SK-N-SH (cell line): ENCODE measurements at regions not wholly inside any gene's neighbourhood (a gene's known extent, or its start where the extent isn't known, plus 50 kb on each side); places are given as distances from the start of the nearest gene placed in this dataset.
A peak's percentile ranks its signal among the peaks of the same experiment; 100 is the strongest.

Source experiments
- CTCF ChIA-PET: fragments of 300-600, 350-600 bp; formaldehyde crosslinking; extraction: SDS; loops from one replicate; lab custom pipeline; 2021; lab: Yijun Ruan, JAX
- POLR2A ChIA-PET: fragments of 350-600 bp; sonication (Branson Sonifier 250); formaldehyde crosslinking; extraction: SDS; loops from one replicate; lab custom pipeline; 2020; ENCODE audit warnings: antibody characterized with exemption, inconsistent platforms; lab: Yijun Ruan, JAX
- DNase-seq: peaks from one replicate; pipeline ENCODE4 v3.0.0; 2012
- H2AFZ ChIP-seq: fragments of 200-600 bp; sonication (generic); 2 replicates; pipeline ENCODE4 v1.8.1; 2016; ENCODE audit warnings: antibody characterized with exemption, mild to moderate bottlenecking, low read depth
- H3F3A ChIP-seq: fragments of 200-600 bp; sonication (generic); replicated peaks from 2 replicates; pipeline ENCODE3; 2016; ENCODE audit warnings: antibody characterized with exemption, mild to moderate bottlenecking; ENCODE audit not compliant: insufficient read depth
- H3K27ac ChIP-seq, 2 experiments: fragments of 200-500 bp in 1 of 2; fragments of 200-600 bp in 1 of 2; sonication (Bioruptor generic) in 1 of 2; sonication (generic), shearing (Covaris generic) in 1 of 2; 2 replicates each; pipeline versions ENCODE4 v1.5.1 to v1.6.1; 2014 to 2016; ENCODE audit warnings: low read depth in 2 of 2, inconsistent platforms in 1 of 2, low read length in 1 of 2, mild to moderate bottlenecking in 1 of 2, mixed read lengths in 1 of 2
- H3K27me3 ChIP-seq: fragments of 200-600 bp; sonication (generic), shearing (Covaris generic); 2 replicates; pipeline ENCODE4 v1.6.1; 2016; ENCODE audit warnings: mixed run types; ENCODE audit not compliant: insufficient read depth
- H3K36me3 ChIP-seq, 2 experiments: fragments of 200-500 bp in 1 of 2; fragments of 200-600 bp in 1 of 2; sonication (Bioruptor generic) in 1 of 2; sonication (generic) in 1 of 2; replicated peaks in 1 of 2; 2 replicates each; pipeline versions ENCODE3 to v1.5.1; 2014 to 2016; ENCODE audit warnings: low read length in 1 of 2, mild to moderate bottlenecking in 1 of 2; ENCODE audit not compliant: insufficient read depth in 2 of 2, control insufficient read depth in 1 of 2
- H3K4me1 ChIP-seq, 2 experiments: fragments of 200-500 bp in 1 of 2; fragments of 200-600 bp in 1 of 2; sonication (Bioruptor generic) in 1 of 2; sonication (generic), shearing (Covaris generic) in 1 of 2; 2 replicates each; pipeline versions ENCODE4 v1.5.1 to v1.6.1; 2014 to 2016; ENCODE audit warnings: low read depth in 1 of 2, low read length in 1 of 2, mixed run types in 1 of 2; ENCODE audit not compliant: insufficient read depth in 2 of 2, control insufficient read depth in 1 of 2
- H3K4me2 ChIP-seq: fragments of 200-600 bp; sonication (generic), shearing (Covaris generic); 2 replicates; pipeline ENCODE4 v1.6.1; 2017; ENCODE audit warnings: mixed run types
- H3K4me3 ChIP-seq, 2 experiments: fragments of 200-500 bp in 1 of 2; fragments of 200-600 bp in 1 of 2; sonication (Bioruptor generic) in 1 of 2; sonication (generic), shearing (Covaris generic) in 1 of 2; 2 replicates each; pipeline versions ENCODE4 v1.5.1 to v1.8.1; 2014 to 2016; ENCODE audit warnings: low read depth in 2 of 2, inconsistent platforms in 1 of 2, low read length in 1 of 2, mild to moderate bottlenecking in 1 of 2, mixed read lengths in 1 of 2, moderate library complexity in 1 of 2
- H3K79me2 ChIP-seq: fragments of 200-600 bp; sonication (generic); 2 replicates; pipeline ENCODE4 v1.8.1; 2017; ENCODE audit warnings: mild to moderate bottlenecking; ENCODE audit not compliant: insufficient read depth
- H3K9ac ChIP-seq: fragments of 200-600 bp; sonication (generic); 2 replicates; pipeline ENCODE4 v1.6.1; 2017; ENCODE audit warnings: mixed run types
- H3K9me2 ChIP-seq: fragments of 200-600 bp; sonication (generic); 2 replicates; pipeline ENCODE4 v1.6.1; 2017; ENCODE audit warnings: mixed run types
- H3K9me3 ChIP-seq: fragments of 200-600 bp; sonication (generic); 2 replicates; pipeline ENCODE4 v1.6.1; 2017; ENCODE audit warnings: mixed run types, mild to moderate bottlenecking, moderate library complexity
- H4K20me1 ChIP-seq: fragments of 200-600 bp; sonication (generic); 2 replicates; pipeline ENCODE4 v1.6.1; 2017; ENCODE audit warnings: mild to moderate bottlenecking, mixed run types; ENCODE audit not compliant: insufficient read depth
- EP300 ChIP-seq, 2 experiments: IDR thresholded peaks; 2 replicates each; pipeline versions ENCODE4 v1.4.0 to v1.6.1; 2012; ENCODE audit warnings: borderline replicate concordance in 1 of 2, low read depth in 1 of 2, low read length in 1 of 2
- EZH2phosphoT487 ChIP-seq: fragments of 200-600 bp; sonication (generic); IDR thresholded peaks from 2 replicates; pipeline ENCODE4 v1.6.1; 2017; ENCODE audit warnings: low read depth, mixed run types, mild to moderate bottlenecking, antibody characterized with exemption, moderate library complexity, borderline replicate concordance
- FOSL2 ChIP-seq: IDR thresholded peaks from 2 replicates; pipeline ENCODE4 v1.4.0; 2012; ENCODE audit warnings: low read depth, mild to moderate bottlenecking, moderate library complexity, borderline replicate concordance
- FOXM1 ChIP-seq: IDR thresholded peaks from 2 replicates; pipeline ENCODE4 v1.4.0; 2012; ENCODE audit warnings: low read depth, mild to moderate bottlenecking
- GATA2 ChIP-seq: sonication (generic); formaldehyde crosslinking; IDR thresholded peaks from 2 replicates; pipeline ENCODE4 v1.5.0; 2020; ENCODE audit warnings: mild to moderate bottlenecking, missing genetic modification reagents
- JUND ChIP-seq: IDR thresholded peaks from 2 replicates; pipeline ENCODE4 v1.4.0; 2012
- SMC3 ChIP-seq: IDR thresholded peaks from 2 replicates; pipeline ENCODE4 v1.6.1; 2012; ENCODE audit warnings: low read depth, low read length, improper control_type of control experiment
- TCF12 ChIP-seq: IDR thresholded peaks from 2 replicates; pipeline ENCODE4 v1.4.0; 2012
- WGBS: methylation state at CpG from one replicate; pipeline ENCODE4 v1.1.6; 2017; ENCODE audit warnings: low lambda C conversion rate; 5-methylcytosine and 5-hydroxymethylcytosine counted together
- TF ChIP-seq, protein P1 (sequence below): IDR thresholded peaks from 2 replicates; pipeline ENCODE4 v1.4.0; 2012; ENCODE audit warnings: low read depth, borderline replicate concordance
- TF ChIP-seq, protein P2 (sequence below): fragments of 150-350 bp; IDR thresholded peaks from 2 replicates; pipeline ENCODE4 v1.6.1; 2016; ENCODE audit warnings: mild to moderate bottlenecking, low read depth, low read length
- TF ChIP-seq, protein P3 (sequence below): fragments of 150-350 bp; IDR thresholded peaks from 2 replicates; pipeline ENCODE4 v1.6.1; 2017; ENCODE audit warnings: antibody characterized with exemption, low read length, low read depth, borderline replicate concordance

DNA sequence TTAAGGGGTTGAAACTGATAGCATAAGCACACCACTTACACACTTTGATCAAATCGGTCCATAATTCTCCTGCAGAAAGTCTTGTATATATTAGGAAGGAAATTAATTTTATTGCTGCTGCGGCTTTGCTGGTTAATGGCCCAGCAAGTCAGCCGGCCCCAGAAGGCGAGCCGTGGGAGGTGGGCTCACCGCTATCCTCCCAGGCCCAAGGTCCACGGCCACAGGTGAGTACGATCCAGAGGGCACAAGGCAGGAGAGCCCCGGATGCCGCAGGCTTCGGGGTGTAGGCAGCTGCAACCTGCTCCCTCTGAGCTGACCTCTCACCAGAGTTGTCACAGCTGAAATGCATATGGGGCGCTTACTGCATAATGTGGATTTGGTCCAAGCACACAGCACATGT, 165.7 kb downstream of the TBX5 start:
- DNase-seq: no peak
- Histone ChIP-seq H3K4me2 (no peak overlapping the region), H2AFZ (no peak overlapping the region), H3K4me3 (no peak overlapping the region), H3K79me2 (no peaks in the 10 kb centered on the region), H3K27me3 (peaks cover 17% of the 10 kb centered on the region; the same call in 1 of the 2 replicates), H3K9ac (no peak overlapping the region), H3K9me2 (no peaks in the 10 kb centered on the region), H3F3A (no peaks in the 10 kb centered on the region), H4K20me1 (no peaks in the 10 kb centered on the region), H3K27ac (no peak overlapping the region), H3K4me1 (no peaks in the 10 kb centered on the region), H3K9me3 (no peaks in the 10 kb centered on the region), H3K36me3 (no peaks in the 10 kb centered on the region)
- 9% methylated on average over 12 of the region's 12 CpGs for WGBS
- POLR2A ChIA-PET: no interaction called here
- no peak for TF ChIP-seq JUND
- no peak for TF ChIP-seq EZH2phosphoT487
- TF ChIP-seq, protein P1, sequence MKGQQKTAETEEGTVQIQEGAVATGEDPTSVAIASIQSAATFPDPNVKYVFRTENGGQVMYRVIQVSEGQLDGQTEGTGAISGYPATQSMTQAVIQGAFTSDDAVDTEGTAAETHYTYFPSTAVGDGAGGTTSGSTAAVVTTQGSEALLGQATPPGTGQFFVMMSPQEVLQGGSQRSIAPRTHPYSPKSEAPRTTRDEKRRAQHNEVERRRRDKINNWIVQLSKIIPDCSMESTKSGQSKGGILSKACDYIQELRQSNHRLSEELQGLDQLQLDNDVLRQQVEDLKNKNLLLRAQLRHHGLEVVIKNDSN: no peak
- no peak for TF ChIP-seq FOXM1
- TF ChIP-seq EP300 (IDR thresholded peaks at IDR 0.05; ENCODE audit: borderline replicate concordance in 1 of 2, low read depth in 1 of 2, low read length in 1 of 2): no peak
- TF ChIP-seq, protein P2, sequence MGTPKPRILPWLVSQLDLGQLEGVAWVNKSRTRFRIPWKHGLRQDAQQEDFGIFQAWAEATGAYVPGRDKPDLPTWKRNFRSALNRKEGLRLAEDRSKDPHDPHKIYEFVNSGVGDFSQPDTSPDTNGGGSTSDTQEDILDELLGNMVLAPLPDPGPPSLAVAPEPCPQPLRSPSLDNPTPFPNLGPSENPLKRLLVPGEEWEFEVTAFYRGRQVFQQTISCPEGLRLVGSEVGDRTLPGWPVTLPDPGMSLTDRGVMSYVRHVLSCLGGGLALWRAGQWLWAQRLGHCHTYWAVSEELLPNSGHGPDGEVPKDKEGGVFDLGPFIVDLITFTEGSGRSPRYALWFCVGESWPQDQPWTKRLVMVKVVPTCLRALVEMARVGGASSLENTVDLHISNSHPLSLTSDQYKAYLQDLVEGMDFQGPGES: no peak
- CTCF ChIA-PET: no interaction called here

DNA sequence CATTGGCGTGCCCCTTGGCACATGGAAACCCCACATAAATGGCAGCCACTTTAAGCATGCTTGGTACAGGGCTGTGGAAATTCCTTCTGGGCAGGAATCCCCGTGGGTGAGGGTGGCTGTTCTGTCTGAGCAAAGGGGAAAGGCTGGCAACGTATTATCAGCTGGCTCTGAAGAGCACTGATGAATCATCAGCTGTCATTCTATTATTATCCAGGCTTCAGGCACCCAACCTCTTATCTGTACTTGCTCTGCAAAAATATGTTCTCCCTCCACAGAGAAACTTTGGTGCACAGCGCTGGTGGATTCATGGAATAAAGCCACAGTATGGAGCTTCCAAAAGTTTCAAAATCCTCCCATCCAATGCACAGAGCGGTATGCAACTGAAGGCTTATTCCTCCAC, 167.1 kb downstream of the TBX5 start:
- peak; percentile 54; the same call in 1 of the 2 replicates for TF ChIP-seq TCF12
- peak; percentile 9; the same call in 1 of the 2 replicates for TF ChIP-seq FOSL2
- TF ChIP-seq, protein P3, sequence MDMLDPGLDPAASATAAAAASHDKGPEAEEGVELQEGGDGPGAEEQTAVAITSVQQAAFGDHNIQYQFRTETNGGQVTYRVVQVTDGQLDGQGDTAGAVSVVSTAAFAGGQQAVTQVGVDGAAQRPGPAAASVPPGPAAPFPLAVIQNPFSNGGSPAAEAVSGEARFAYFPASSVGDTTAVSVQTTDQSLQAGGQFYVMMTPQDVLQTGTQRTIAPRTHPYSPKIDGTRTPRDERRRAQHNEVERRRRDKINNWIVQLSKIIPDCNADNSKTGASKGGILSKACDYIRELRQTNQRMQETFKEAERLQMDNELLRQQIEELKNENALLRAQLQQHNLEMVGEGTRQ: no peak
- Histone ChIP-seq H3K27ac (no peak overlapping the region), H3K9me2 (no peaks in the 10 kb centered on the region), H3K4me3 (no peak overlapping the region), H4K20me1 (no peaks in the 10 kb centered on the region), H3K27me3 (peaks cover 17% of the 10 kb centered on the region; the same call in 1 of the 2 replicates), H3K9me3 (no peaks in the 10 kb centered on the region), H3K36me3 (no peaks in the 10 kb centered on the region), H3K4me1 (no peaks in the 10 kb centered on the region), H3K4me2 (no peak overlapping the region), H3K79me2 (no peaks in the 10 kb centered on the region), H2AFZ (no peak overlapping the region), H3K9ac (no peak overlapping the region), H3F3A (no peaks in the 10 kb centered on the region)
- WGBS: 16% methylated on average over 5 of the region's 5 CpGs
- no peak for DNase-seq
- POLR2A ChIA-PET: no interaction called here
- CTCF ChIA-PET: interaction anchor here (0.6 kb wide), 1 partner anchor 176 kb away, joined by 3 read pairs; no protein-coding TSS in a partner anchor

DNA sequence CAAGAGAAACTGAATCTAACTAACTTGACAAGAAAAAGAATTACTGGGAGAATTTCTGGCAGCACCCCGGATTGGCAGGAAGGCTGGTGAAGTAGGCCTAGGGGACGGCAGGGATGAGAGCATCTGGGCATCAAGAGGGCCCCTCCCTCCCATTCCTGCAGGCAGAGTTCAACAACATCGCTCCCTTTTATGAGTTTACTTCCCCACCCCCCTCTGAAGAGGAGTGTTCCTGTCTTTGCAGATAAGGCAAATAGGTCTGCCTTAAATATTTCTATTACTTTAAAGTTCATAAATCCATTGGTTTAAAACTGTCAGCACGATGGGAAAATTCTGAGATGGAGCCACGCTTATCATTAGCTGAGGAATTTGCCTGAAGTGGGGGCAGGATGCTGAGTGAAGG, 168.7 kb downstream of the TBX5 start:
- Histone ChIP-seq H2AFZ (no peak overlapping the region), H3K27ac (no peak overlapping the region), H3K9ac (no peak overlapping the region), H3K4me2 (no peak overlapping the region), H3K9me2 (no peaks in the 10 kb centered on the region), H4K20me1 (no peaks in the 10 kb centered on the region), H3K36me3 (no peaks in the 10 kb centered on the region), H3K9me3 (no peaks in the 10 kb centered on the region), H3K27me3 (peaks cover 17% of the 10 kb centered on the region; the same call in 1 of the 2 replicates), H3K4me3 (no peak overlapping the region), H3K79me2 (no peaks in the 10 kb centered on the region), H3K4me1 (no peaks in the 10 kb centered on the region), H3F3A (no peaks in the 10 kb centered on the region)
- WGBS: 9% methylated on average over 5 of the region's 5 CpGs
- POLR2A ChIA-PET: no interaction called here
- CTCF ChIA-PET: no interaction called here
- no peak for DNase-seq
- no peak for TF ChIP-seq GATA2 (CRISPR knock-in tag)
- TF ChIP-seq, protein P3: no peak
- no peak for TF ChIP-seq SMC3
